ENCODE measurements at regions not wholly inside any gene's neighbourhood (a gene's known extent, or its start where the extent isn't known, plus 50 kb on each side); places are given as distances from the start of the nearest gene placed in this dataset.

DNA sequence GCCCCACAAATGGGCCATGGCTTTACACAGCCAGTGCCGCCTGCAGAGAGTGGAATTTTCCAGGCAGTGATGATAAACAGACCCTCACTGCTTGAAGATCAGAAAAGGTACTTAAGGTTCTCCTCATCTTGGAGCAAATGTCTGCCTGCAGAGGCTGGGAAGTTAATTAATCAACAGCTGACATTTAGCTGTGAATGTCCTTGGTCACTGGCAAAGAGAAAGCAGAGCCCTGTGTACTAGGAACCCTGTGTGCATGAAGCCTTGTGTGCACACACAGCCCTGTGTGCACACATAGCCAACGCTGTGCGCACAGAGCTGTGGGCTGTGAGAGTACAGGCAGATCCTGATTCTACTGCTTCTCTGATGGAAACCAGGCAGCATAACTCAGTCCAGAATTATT is 291.6 kb upstream of the MKI67 start:
- TF ChIP-seq, protein P1, sequence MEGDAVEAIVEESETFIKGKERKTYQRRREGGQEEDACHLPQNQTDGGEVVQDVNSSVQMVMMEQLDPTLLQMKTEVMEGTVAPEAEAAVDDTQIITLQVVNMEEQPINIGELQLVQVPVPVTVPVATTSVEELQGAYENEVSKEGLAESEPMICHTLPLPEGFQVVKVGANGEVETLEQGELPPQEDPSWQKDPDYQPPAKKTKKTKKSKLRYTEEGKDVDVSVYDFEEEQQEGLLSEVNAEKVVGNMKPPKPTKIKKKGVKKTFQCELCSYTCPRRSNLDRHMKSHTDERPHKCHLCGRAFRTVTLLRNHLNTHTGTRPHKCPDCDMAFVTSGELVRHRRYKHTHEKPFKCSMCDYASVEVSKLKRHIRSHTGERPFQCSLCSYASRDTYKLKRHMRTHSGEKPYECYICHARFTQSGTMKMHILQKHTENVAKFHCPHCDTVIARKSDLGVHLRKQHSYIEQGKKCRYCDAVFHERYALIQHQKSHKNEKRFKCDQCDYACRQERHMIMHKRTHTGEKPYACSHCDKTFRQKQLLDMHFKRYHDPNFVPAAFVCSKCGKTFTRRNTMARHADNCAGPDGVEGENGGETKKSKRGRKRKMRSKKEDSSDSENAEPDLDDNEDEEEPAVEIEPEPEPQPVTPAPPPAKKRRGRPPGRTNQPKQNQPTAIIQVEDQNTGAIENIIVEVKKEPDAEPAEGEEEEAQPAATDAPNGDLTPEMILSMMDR (IDR thresholded peaks at IDR 0.05; ENCODE audit: low read depth, low read length, missing input control): no peak
- TF ChIP-seq SP1 (IDR thresholded peaks at IDR 0.05): no peak
- no peak for TF ChIP-seq RAD21 (IDR thresholded peaks at IDR 0.05)
- no peak for TF ChIP-seq YY1 (IDR thresholded peaks at IDR 0.05)

Measured in liver (tissue), 3 donors.